Body of pancreas (tissue), 4 donors: ENCODE measurements at regions not wholly inside any gene's neighbourhood (a gene's known extent, or its start where the extent isn't known, plus 50 kb on each side); places are given as distances from the start of the nearest gene placed in this dataset.

ENCODE experiments used
- ATAC-seq: fragments of 150-250 bp; one replicate; pipeline ENCODE4 v1.9.1; 2016
- DNase-seq, 4 donors: peaks; one replicate each; pipeline ENCODE4 v3.0.0-alpha.2; 2019
- H3K27ac ChIP-seq, 4 donors: fragments of 200-600 bp; sonication (generic); 1 replicate in 3 of 4; 2 replicates in 1 of 4; pipeline versions ENCODE4 v1.5.1 to v1.6.1; 2016 to 2019; ENCODE audit warnings: mild to moderate bottlenecking in 1 of 4, mixed read lengths in 1 of 4, moderate library complexity in 1 of 4
- H3K27me3 ChIP-seq, 2 donors: fragments of 200-600 bp; sonication (generic); one replicate each; pipeline ENCODE4 v1.6.0; 2016; ENCODE audit warnings: mild to moderate bottlenecking in 1 of 2
- H3K36me3 ChIP-seq, 2 donors: fragments of 200-600 bp; sonication (generic); replicated peaks in 1 of 2; 2 replicates each; pipeline ENCODE4 v1.5.1; 2016; ENCODE audit warnings: low read depth in 2 of 2; ENCODE audit not compliant: insufficient read depth in 1 of 2
- H3K4me1 ChIP-seq: fragments of 200-600 bp; sonication (generic); one replicate; pipeline ENCODE4 v1.6.0; 2016
- H3K4me3 ChIP-seq, 2 donors: fragments of 200-600 bp; sonication (generic); 1 replicate in 1 of 2; 2 replicates in 1 of 2; pipeline ENCODE4 v1.5.1; 2016 to 2019
- H3K9me3 ChIP-seq, 3 donors: fragments of 200-600 bp; sonication (generic); 1 replicate in 2 of 3; 2 replicates in 1 of 3; pipeline ENCODE4 v1.5.1; 2016
- POLR2A ChIP-seq, 3 donors: fragments of 450-650 bp; IDR thresholded peaks; one replicate each; pipeline ENCODE4 v1.6.1; 2016; ENCODE audit warnings: antibody characterized with exemption in 3 of 3, mild to moderate bottlenecking in 2 of 3
- WGBS, 2 donors: methylation state at CpG; one replicate each; pipeline ENCODE4 v1.1.5; 2017; 5-methylcytosine and 5-hydroxymethylcytosine counted together
- intact Hi-C: fragments of 100-400 bp; cut with DNase I; formaldehyde crosslinking; loops from one replicate; pipeline ENCODE4 v1.15.1; 2023
- TF ChIP-seq, protein P1 (sequence below), 7 experiments: fragments of 450-650 bp in 4 of 7; fragments of 200-600 bp in 3 of 7; sonication (generic) in 3 of 7; IDR thresholded peaks; one replicate each; pipeline ENCODE4 v1.5.1; 2016 to 2019; ENCODE audit warnings: antibody characterized with exemption in 7 of 7

DNA sequence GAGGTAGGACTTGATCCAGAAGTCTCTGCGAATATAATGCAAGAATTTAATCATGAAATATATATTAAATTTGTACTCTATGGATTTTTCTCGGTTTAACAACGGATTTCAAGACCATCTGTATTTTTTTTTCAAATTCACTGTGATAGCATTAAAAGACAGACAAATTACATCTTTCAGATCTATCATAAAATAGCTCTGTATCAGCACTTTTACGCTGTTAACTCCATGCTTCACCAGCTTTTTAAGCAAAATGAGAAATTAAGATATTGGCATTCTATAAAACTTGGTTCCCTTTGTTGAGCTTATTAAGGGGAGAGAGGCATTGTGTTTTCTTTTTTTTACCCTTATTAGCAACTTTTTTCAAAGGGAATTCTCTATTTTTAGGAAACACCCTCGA is 1377.6 kb upstream of the NXPH2 start:
- intact Hi-C loops, result no loop called here
- H3K4me1 ChIP-seq, result no peaks in the 10 kb centered on the region

DNA sequence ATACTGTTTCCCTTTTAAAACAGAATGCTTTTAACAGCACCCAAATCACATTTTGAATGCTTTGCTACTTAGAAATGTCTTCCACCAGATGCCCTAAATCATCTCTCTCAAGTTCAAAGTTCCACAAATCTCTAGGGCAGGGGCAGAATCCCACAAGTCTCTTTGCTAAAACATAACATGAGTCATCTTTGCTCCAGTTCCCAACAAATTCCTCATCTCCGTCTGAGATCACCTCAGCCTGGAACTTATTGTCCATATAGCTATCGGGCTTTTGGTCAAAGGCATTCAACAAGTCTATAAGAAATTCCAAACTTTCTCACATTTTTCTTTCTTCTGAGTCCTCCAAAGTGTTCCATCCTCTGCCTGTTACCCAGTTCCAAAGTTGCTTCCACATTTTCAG is 1374.5 kb upstream of the NXPH2 start:
- Histone ChIP-seq H3K4me3 (no peak overlapping the region), H3K9me3 (no peaks in the 10 kb centered on the region), H3K36me3 (no peaks in the 10 kb centered on the region), H3K27me3 (no peaks in the 10 kb centered on the region), H3K4me1 (no peaks in the 10 kb centered on the region), H3K27ac (no peak overlapping the region)
- ATAC-seq, result no peak
- 84% methylated on average over 2 of the region's 2 CpGs for WGBS, 2 donors
- TF ChIP-seq, protein P1, sequence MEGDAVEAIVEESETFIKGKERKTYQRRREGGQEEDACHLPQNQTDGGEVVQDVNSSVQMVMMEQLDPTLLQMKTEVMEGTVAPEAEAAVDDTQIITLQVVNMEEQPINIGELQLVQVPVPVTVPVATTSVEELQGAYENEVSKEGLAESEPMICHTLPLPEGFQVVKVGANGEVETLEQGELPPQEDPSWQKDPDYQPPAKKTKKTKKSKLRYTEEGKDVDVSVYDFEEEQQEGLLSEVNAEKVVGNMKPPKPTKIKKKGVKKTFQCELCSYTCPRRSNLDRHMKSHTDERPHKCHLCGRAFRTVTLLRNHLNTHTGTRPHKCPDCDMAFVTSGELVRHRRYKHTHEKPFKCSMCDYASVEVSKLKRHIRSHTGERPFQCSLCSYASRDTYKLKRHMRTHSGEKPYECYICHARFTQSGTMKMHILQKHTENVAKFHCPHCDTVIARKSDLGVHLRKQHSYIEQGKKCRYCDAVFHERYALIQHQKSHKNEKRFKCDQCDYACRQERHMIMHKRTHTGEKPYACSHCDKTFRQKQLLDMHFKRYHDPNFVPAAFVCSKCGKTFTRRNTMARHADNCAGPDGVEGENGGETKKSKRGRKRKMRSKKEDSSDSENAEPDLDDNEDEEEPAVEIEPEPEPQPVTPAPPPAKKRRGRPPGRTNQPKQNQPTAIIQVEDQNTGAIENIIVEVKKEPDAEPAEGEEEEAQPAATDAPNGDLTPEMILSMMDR (IDR thresholded peaks at IDR 0.05), result no peak
- TF ChIP-seq POLR2A (IDR thresholded peaks at IDR 0.05), result no peak
- intact Hi-C loops, result no loop called here
- DNase-seq, result no peak

More for the DNA sequence above, 1377.6 kb upstream of the NXPH2 start:
- no peaks in the 10 kb centered on the region for H3K36me3 ChIP-seq
- H3K27me3 ChIP-seq, result no peaks in the 10 kb centered on the region
- 52 to 54% methylated on average over 5 of the region's 5 CpGs for WGBS, 2 donors
- TF ChIP-seq POLR2A (IDR thresholded peaks at IDR 0.05), result no peak
- TF ChIP-seq, protein P1 (IDR thresholded peaks at IDR 0.05), result no peak
- no peak for DNase-seq
- no peak for ATAC-seq
- no peaks in the 10 kb centered on the region for H3K9me3 ChIP-seq
- no peak overlapping the region for H3K4me3 ChIP-seq
- no peak overlapping the region for H3K27ac ChIP-seq

DNA sequence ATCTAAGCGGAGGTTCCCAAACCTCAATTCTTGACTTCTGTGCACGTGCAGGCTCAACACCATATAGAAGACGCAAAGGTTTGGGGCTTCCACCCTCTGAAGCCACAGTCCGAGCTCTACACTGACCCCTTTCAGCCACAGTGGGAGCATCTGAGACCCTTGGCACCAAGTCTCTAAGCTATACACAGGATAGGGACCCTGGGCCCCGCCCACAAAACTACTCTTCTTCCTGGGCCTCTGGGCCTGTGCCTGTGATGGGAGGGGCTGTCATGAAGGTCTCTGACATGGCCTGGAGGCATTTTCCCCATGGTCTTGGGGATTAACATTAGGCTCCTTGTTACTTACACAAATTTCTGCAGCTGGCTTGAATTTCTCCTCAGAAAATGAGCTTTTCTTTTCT is 1374.1 kb upstream of the NXPH2 start:
- Histone ChIP-seq H3K4me3 (no peak overlapping the region), H3K9me3 (no peaks in the 10 kb centered on the region), H3K27me3 (no peaks in the 10 kb centered on the region), H3K36me3 (no peaks in the 10 kb centered on the region), H3K4me1 (no peaks in the 10 kb centered on the region), H3K27ac (no peak overlapping the region)
- no peak for DNase-seq
- TF ChIP-seq, protein P1 (IDR thresholded peaks at IDR 0.05), result no peak
- TF ChIP-seq POLR2A (IDR thresholded peaks at IDR 0.05), result no peak
- ATAC-seq, result no peak
- intact Hi-C loops, result no loop called here
- 63 to 67% methylated on average over 5 of the region's 5 CpGs for WGBS, 2 donors

DNA sequence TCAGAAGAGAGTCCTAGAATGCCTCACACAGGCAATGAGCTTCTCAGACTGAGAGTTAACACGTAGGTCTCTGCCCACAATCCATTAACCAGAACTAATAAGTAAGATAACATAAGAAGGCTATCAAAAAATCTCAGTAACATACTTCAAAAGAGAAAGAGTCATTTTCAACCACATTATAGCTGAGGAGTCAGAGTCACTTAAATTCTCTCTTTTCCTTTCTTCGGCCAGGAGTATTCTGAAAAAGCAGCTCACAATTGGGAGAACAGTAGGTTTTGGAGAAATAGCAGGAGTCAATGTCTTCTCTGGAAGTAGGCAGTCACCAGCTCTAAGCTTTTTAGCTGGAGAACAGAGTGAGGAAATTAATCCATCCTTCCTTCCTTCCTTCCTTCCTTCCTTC is 1364.4 kb upstream of the NXPH2 start:
- Histone ChIP-seq H3K4me1 (no peaks in the 10 kb centered on the region), H3K27me3 (no peaks in the 10 kb centered on the region), H3K4me3 (no peak overlapping the region), H3K9me3 (no peaks in the 10 kb centered on the region), H3K27ac (no peak overlapping the region), H3K36me3 (no peaks in the 10 kb centered on the region)
- no peak for DNase-seq
- intact Hi-C loops, result no loop called here
- WGBS, 2 donors, result 72 to 77% methylated on average over 2 of the region's 2 CpGs
- ATAC-seq, result no peak
- TF ChIP-seq, protein P1 (IDR thresholded peaks at IDR 0.05), result no peak
- TF ChIP-seq POLR2A (IDR thresholded peaks at IDR 0.05), result no peak

DNA sequence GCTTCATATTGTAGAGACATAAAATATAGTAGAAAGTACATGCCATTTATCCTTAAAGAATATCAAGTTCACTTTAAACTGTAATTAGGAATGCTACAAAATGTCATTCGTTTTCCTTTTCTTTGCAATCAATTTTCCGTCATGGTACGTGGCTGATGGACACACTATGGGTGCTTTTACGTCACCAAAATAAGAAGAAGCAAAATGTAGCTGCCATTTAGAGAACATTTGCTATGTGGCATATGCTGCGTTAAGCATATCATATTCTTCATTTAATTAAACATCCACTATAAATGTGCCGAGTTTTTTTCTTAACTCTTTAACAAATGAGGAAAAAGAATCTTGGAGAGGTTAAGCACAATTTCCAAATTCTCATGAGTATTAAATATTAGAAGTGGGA is 1358.5 kb upstream of the NXPH2 start:
- intact Hi-C loops, result no loop called here
- no peak overlapping the region for H3K4me3 ChIP-seq
- H3K4me1 ChIP-seq, result no peaks in the 10 kb centered on the region
- TF ChIP-seq POLR2A (IDR thresholded peaks at IDR 0.05), result no peak
- TF ChIP-seq, protein P1 (IDR thresholded peaks at IDR 0.05), result no peak
- no peaks in the 10 kb centered on the region for H3K9me3 ChIP-seq
- ATAC-seq, result no peak
- H3K27ac ChIP-seq, result no peak overlapping the region
- no peaks in the 10 kb centered on the region for H3K36me3 ChIP-seq
- no peaks in the 10 kb centered on the region for H3K27me3 ChIP-seq
- 64 to 71% methylated on average over 6 of the region's 6 CpGs for WGBS, 2 donors
- no peak for DNase-seq
